Stimulated activated CD8-positive, alpha-beta memory T cell treated with anti-CD3 and anti-CD28 coated beads, Interleukin-15, amount 100 ng/mL, for 48 hours (primary cell): ENCODE measurements at regions not wholly inside any gene's neighbourhood (a gene's known extent, or its start where the extent isn't known, plus 50 kb on each side); places are given as distances from the start of the nearest gene placed in this dataset.
"Not testable (repeated sequence)": the region's sequence is repeated elsewhere in the genome, so short reads cannot be mapped to it uniquely, and the experiment has no call there.

ENCODE experiments used
- DNase-seq, 2 donors: peaks; one replicate each; pipeline ENCODE4 v3.0.0-alpha.2; 2020; ENCODE audit warnings: low read depth in 2 of 2

GRCh38 chrX:129084291-129084690 lies 439.0 kb downstream of the SMARCA1 start:
- not testable (repeated sequence) for DNase-seq

GRCh38 chrX:129077424-129078170 lies 445.7 kb downstream of the SMARCA1 start:
- no peak for DNase-seq

- no peak for DNase-seq
Observed at GRCh38 chrX:129071390-129071789, 451.9 kb downstream of the SMARCA1 start.

DNA sequence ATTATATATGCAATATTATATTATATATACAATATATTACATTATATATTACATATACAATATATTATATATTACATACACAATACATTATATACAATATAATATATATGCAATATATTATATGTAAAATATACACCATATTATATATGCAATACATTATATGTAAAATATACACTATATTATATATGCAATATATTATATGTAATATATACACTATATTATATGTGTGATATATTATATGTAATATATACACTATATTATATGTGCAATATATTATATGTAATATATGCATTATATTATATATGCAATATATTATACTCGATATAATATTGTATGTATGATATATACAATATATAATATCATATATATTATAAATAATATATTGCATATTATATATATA lies 457.4 kb downstream of the SMARCA1 start:
- no peak for DNase-seq

DNA sequence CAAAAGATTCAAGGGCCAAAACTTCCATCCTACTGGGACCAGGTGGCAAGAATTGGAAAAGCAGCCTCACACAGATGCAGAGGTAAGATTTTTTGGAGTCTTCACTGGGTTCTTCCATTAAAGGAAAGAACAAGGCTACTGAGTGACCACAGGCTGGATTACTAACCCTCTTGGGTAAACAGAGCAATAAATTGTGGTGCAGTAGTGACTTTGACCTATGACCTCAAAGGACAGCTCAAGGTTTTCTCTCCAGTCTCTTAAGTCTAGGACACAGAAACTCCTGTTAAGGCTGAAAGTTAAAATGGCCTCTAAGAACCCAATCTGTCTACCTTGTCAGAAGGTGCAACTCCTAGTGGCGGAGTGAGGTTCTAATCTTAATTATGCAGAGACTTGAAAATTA lies 464.9 kb downstream of the SMARCA1 start:
- no peak for DNase-seq

DNA sequence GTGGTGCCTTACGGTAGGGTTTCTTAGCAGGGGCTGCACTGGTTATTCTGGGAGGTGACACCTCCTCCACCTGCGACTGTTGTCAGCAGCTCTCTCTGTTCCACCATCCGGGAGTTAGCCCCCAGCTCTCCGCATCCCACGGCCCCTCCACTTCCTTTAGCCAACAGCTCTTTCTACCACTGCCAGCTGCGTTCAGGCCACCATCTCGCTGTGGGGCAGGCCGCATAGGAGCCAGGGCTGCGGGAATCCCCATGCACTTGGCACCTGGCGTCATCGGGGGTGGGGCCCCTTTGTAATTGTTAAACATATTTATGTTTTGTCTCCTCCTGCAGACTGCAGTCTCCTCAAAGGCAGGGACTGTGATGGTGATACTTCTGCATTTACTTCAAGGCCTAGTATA lies 480.2 kb downstream of the SMARCA1 start:
- no peak for DNase-seq

DNA sequence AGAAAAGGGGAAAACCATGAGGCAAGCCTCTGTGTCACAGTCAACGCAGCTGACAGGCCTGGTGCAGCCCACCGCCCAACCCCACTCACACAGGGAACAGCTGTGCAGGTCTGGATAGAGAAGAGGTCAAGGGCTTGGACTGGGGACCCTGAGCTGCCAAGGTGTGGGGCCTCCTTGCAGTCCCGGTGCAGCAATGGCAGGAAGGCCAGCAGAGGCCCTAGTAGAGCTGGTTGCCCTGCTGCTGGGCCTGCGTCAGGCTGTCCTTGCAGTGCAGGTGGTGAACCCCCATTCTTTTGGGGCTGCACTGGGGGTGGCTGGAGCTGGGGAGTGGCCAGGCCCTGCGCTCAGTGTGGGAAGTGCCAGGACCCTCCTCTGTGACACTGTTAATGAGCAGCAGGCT lies 482.0 kb downstream of the SMARCA1 start:
- DNase-seq = no peak

DNA sequence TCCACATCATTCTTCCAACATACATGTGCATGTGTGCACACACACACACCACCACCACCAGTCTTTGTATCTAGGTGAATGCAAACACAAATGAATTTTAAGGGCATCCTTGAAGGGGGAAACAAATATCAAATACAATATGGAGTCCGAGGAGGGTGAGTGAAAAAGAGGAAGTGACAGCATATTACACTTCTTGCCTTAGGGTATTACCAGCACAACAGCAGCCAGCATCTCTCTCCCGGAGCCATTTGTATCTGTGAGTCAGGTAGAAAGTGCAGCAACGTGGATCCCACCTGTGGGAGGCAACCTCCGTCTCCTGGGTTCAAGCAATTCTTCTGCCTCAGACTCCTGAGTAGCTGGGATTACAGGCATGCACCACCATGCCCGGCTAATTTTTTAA lies 483.2 kb downstream of the SMARCA1 start:
- no peak for DNase-seq

GRCh38 chrX:129039176-129039575 lies 484.1 kb downstream of the SMARCA1 start:
- no peak for DNase-seq

DNA sequence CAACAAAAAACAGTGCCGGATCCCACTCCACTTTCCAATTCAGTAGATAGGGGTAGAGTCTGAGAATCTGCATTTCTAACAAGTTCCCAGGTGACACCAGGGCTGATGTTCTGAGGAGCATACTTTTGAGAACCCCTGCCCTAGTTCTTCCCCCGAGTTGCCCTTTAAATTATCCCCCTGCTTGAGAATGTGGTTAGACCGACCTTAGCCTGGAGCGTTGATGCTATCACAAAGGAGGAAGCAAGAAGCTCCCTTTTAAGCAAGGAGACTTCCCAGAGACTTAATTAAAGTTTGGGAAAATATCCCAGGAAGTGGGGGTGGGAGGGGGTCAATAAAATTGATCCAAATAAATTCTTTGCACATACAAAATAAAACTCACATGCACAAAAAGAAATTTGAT lies 485.9 kb downstream of the SMARCA1 start:
- DNase-seq = no peak

DNA sequence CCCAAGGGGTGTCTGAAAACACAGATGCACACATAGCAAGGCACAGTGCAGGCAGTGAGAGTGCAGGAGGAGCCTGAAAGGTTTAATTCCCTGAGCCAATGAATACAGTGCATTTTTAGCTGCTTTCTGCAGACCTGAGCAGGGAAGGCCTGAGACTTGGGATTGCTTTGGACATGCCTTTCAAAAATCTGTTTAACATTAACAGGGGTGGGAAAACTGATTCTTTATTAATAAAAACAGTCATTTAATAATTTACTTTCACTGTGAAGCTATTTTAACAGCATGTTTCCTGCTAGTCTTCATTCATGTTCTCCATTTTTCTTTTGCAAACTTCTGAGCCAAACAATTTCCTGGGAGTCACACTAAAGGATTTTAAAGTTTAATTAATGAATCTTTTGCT lies 488.1 kb downstream of the SMARCA1 start:
- DNase-seq = no peak

DNA sequence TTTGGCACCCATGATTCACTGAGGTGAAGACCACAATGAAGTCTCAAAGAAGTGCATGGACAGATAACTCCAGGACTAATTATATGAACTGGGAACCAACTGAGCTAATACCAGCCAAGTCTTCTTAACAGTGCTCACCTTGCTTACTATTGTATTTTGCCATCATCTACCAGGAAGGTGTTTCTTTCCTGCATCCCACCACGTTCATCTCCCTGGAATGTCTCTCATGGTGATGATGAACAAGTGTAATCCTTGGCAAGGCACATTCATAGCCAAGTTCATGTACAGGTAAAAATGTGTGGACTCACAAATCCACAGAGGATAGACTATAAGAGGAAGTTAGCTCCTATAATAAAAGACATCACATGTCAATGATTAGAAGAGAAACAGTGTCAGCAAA lies 489.1 kb downstream of the SMARCA1 start:
- no peak for DNase-seq

DNA sequence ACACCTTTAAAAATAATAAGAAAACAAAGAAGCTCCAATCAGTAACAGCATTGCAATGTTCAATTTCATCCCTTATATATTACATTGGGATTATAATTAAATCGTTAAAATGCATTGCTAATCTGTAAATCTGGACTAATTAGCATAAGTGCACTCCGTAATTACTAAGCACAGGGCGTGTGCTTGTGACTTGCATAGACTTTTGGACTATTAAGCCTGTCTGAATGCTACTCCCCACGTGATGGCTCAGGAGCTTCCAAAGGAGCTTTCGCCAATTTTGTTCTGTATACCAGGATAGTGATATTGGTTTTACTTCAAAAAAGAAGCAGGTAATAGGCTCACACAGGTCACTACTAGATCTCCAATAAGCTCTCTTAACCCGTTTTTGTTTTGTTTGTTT lies 497.1 kb downstream of the SMARCA1 start:
- DNase-seq = no peak

GRCh38 chrX:129025376-129025775 lies 497.9 kb downstream of the SMARCA1 start:
- DNase-seq = no peak

DNA sequence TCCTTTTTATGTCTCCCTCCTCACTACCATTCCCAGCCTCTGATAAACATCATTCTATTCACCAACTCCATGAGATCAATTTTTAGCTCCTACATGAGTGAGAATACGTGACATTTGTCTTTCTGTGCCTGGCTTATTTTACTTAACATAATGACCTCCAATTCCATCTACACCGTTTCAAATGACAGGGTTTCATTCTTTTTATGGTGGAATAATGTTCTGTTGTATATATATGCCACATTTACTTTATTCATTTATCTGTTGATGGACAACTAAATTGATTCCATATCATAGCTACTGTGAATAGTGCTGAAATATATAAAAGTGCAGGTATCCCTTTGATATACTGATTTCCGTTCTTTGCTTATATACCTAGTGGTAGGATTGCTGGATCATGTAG lies 503.9 kb downstream of the SMARCA1 start:
- DNase-seq = no peak

DNA sequence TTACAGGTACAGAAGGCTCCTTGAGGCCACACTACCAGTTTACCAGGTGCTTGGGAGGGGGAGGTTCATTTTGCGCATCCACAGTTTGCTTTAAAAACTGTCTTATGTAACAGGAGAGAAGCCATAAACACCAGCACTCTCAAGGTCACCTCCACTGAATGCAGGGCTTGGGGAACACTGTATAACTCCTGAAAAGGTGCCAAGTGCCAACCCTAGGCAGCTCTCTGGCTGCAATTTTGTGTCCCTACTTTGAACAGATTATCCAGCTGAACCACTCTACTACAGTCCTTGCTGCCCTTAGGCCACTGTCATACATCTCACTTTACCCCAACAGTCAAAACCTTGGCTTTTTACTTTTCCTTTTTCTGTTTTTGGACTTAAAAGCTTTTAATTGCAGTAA lies 507.9 kb downstream of the SMARCA1 start:
- DNase-seq = no peak

- no peak for DNase-seq
Observed at GRCh38 chrX:129013574-129013973, 509.7 kb downstream of the SMARCA1 start.

- no peak for DNase-seq
Observed at GRCh38 chrX:129007631-129008030, 515.7 kb downstream of the SMARCA1 start.

DNA sequence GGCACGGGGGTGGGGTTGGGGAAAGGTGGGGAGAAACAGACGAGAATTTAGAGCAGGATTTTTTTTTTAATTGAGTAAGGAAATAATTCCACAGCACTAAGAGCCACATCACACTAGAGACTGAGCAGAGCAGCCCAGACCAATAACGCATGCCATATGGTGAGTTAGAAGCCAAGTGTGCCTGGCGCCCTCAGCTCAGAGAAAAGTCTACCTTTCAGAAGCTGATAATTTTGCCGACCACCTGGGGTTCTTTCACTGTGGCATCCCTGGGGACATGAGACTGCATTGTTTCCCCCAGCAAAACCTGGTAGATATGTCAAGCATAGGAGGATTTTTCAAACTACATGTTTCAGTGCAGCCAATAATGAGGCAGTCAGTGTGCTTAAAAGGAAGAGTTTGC lies 516.8 kb downstream of the SMARCA1 start:
- DNase-seq = no peak

GRCh38 chrX:129000797-129001196 lies 522.5 kb downstream of the SMARCA1 start:
- no peak for DNase-seq

DNA sequence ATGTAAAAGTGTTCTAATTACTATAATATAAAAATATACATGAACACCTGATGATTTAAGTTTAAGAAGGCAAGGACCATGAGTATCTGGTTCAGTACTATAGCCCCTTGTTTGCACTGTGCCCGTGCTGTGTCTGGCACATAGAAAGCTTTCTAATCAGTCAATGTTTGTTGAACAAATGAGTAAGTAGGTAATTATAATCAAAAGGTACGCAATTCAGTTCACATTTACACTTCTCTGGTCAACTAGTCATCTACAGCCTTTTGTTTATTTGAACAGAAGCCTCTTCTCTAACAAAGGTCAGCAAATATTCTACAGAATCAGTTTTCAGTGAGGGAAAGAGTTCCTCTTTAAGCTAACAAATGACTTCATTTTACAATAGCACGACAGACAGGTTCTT lies 523.3 kb downstream of the SMARCA1 start:
- no peak for DNase-seq

DNA sequence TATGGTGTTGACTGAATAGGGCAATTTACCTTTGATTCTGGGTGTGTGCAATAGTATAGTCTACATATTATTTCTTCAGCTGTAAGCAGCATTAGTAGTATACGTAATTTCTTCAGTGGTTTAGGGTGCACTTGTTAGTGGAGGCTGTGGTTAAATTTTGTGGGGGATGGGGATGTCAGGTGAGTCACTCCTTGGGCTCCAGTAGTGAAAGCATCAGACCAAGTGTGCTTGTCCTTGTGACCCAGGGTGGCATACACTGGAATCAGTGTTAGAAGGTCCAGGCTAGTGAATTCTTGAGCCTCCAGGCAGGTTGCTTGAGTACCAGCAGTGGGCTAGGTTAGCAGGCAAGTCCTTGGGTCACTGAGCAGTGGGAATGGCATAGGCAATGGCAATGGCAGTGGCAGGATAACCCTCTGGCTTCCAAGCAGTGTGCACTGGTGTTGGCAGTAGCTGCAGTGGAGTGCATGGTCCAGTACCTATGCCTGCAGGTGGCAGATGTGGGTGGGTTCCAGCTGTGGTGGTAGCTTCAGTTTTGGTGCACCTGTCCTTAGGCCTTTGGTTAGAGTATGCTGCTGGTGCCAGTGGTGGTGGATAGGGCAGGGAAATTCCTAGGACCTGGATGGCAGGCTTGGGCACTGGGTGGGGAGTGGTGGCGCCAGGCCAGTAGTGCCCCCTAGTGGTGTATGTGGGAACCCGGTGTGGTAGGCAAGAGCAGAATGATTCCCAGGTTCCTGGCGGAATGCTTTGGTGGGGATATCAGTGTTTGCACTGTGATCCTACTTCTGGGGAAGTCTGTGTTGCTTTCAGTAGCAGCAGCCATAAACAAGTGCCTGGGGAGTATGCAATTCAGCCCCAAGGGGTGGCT lies 531.0 kb downstream of the SMARCA1 start:
- no peak for DNase-seq

GRCh38 chrX:128975745-128976144 lies 547.5 kb downstream of the SMARCA1 start:
- no peak for DNase-seq
